WTC11 (cell line): ENCODE measurements at regions not wholly inside any gene's neighbourhood (a gene's known extent, or its start where the extent isn't known, plus 50 kb on each side); places are given as distances from the start of the nearest gene placed in this dataset.

ENCODE experiments used
- ATAC-seq: fragments of 200-7000 bp; cut with Tn5 transposase; 2 replicates; pipeline ENCODE4 v1.10.0; 2021; ENCODE audit warnings: mild to moderate bottlenecking, moderate library complexity
- CTCF ChIA-PET: fragments of 300-600 bp; sonication (Branson Sonifier 250); formaldehyde crosslinking; loops from one replicate; lab custom pipeline; 2021; ENCODE audit warnings: antibody characterized with exemption; lab: Charles Lee
- POLR2A ChIA-PET: fragments of 350-600 bp; sonication (Branson Sonifier 250); formaldehyde crosslinking; loops from one replicate; lab custom pipeline; 2021; ENCODE audit warnings: antibody characterized with exemption; lab: Charles Lee
- DNase-seq: peaks from one replicate; pipeline ENCODE4 v3.0.0; 2021; ENCODE audit warnings: low spot score
- H3K27ac Mint-ChIP-seq: 2 replicates; pipeline ENCODE4 v1.8.0; 2021; ENCODE audit warnings: mixed read lengths
- H3K27me3 Mint-ChIP-seq: 2 replicates; pipeline ENCODE4 v1.8.0; 2021; ENCODE audit warnings: low read depth, mild to moderate bottlenecking, moderate library complexity, mixed read lengths
- H3K36me3 Mint-ChIP-seq: 2 replicates; pipeline ENCODE4 v1.8.0; 2021; ENCODE audit warnings: mixed read lengths
- H3K4me1 Mint-ChIP-seq: 2 replicates; pipeline ENCODE4 v1.8.0; 2022; ENCODE audit warnings: mixed read lengths
- H3K4me3 Mint-ChIP-seq: 2 replicates; pipeline ENCODE4 v1.8.0; 2021; ENCODE audit warnings: mild to moderate bottlenecking, moderate library complexity, mixed read lengths
- H3K9me3 Mint-ChIP-seq: 2 replicates; pipeline ENCODE4 v1.8.0; 2021; ENCODE audit warnings: mixed read lengths
- CBFB ChIP-seq: sonication (generic); formaldehyde crosslinking; IDR thresholded peaks from 2 replicates; pipeline ENCODE4 v1.8.1; 2022; ENCODE audit warnings: mild to moderate bottlenecking, low read depth, missing genetic modification reagents
- CREM ChIP-seq: sonication (generic); formaldehyde crosslinking; IDR thresholded peaks from 2 replicates; pipeline ENCODE4 v1.8.1; 2022; ENCODE audit warnings: mild to moderate bottlenecking, missing genetic modification reagents, moderate library complexity
- ESRRA ChIP-seq: sonication (generic); formaldehyde crosslinking; IDR thresholded peaks from 2 replicates; pipeline ENCODE4 v1.8.1; 2022; ENCODE audit warnings: mild to moderate bottlenecking, missing genetic modification reagents, borderline replicate concordance
- FOXJ3 ChIP-seq: sonication (generic); formaldehyde crosslinking; IDR thresholded peaks from 2 replicates; pipeline ENCODE4 v1.9.0; 2021; ENCODE audit warnings: missing genetic modification reagents, mild to moderate bottlenecking, borderline replicate concordance
- GABPB1 ChIP-seq: sonication (generic); formaldehyde crosslinking; IDR thresholded peaks from 2 replicates; pipeline ENCODE4 v1.8.1; 2023; ENCODE audit warnings: mild to moderate bottlenecking, missing genetic modification reagents
- JAZF1 ChIP-seq: fragments of 250-450 bp; sonication (Bioruptor Pico); IDR thresholded peaks from 2 replicates; pipeline ENCODE4 v1.9.0; 2021; ENCODE audit warnings: moderate library complexity, mild to moderate bottlenecking, inconsistent platforms
- NFYB ChIP-seq: sonication (generic); formaldehyde crosslinking; conservative IDR thresholded peaks from 2 replicates; pipeline ENCODE4 v1.8.0; 2022; ENCODE audit warnings: low read depth, missing genetic modification reagents
- SOX15 ChIP-seq: fragments of 250-450 bp; sonication (Bioruptor Pico); IDR thresholded peaks from 2 replicates; pipeline ENCODE4 v1.9.0; 2021; ENCODE audit warnings: mild to moderate bottlenecking
- ZNF232 ChIP-seq: sonication (generic); formaldehyde crosslinking; IDR thresholded peaks from 2 replicates; pipeline ENCODE4 v1.8.0; 2022; ENCODE audit warnings: mild to moderate bottlenecking, missing genetic modification reagents
- TF ChIP-seq, protein P1 (sequence below): fragments of 250-450 bp; sonication (Bioruptor Pico); conservative IDR thresholded peaks from 2 replicates; pipeline ENCODE4 v1.9.0; 2021; ENCODE audit warnings: mild to moderate bottlenecking
- TF ChIP-seq, protein P2 (sequence below): sonication (generic); formaldehyde crosslinking; IDR thresholded peaks from 2 replicates; pipeline ENCODE4 v1.8.1; 2023; ENCODE audit warnings: mild to moderate bottlenecking, missing genetic modification reagents, borderline replicate concordance
- TF ChIP-seq, protein P3 (sequence below): sonication (generic); formaldehyde crosslinking; IDR thresholded peaks from 2 replicates; pipeline ENCODE4 v1.8.0; 2022; ENCODE audit warnings: mild to moderate bottlenecking, missing genetic modification reagents
- TF ChIP-seq, protein P4 (sequence below): sonication (generic); formaldehyde crosslinking; IDR thresholded peaks from 2 replicates; pipeline ENCODE4 v1.8.1; 2023; ENCODE audit warnings: mild to moderate bottlenecking, missing genetic modification reagents, moderate library complexity
- TF ChIP-seq, protein P5 (sequence below): sonication (generic); formaldehyde crosslinking; IDR thresholded peaks from 2 replicates; pipeline ENCODE4 v1.8.0; 2022; ENCODE audit warnings: missing genetic modification reagents

DNA sequence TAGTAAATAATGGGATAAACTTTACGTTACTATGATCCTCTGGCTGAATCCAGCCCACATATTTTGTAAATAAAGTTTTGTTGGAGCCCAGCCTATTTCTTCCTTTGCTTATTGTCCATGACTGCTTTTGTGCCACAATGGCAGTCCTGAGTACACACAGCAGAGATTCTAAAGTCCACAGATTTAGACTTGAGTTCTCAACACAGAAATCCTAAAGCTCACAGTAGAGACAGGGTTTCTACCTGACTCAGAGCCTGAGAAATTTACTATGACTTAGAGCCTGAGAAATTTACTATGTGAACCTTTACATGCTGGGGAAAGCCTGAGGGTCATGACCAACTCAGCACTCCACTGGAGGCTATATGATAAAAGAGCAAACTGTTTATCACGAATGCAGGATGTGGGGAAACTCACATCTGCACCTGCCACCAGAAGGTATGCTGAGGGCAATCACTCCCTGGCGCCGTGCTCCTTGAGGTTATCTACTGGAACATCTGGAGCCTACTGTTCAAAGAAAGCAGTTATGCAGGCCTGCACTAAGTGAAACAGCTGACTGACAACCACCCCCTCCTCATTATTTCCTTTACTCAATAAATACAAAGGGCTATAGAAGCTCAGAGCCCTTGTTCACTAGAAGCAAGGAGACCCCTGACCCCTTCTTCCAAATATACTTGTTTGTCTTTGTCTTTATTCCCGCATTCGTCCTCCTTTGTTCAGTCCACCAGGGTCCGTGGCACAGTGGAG, 52.6 kb upstream of the BICD1 start:
- no peak overlapping the region for H3K4me3 Mint-ChIP-seq
- no peaks in the 10 kb centered on the region; the same call in 1 of the 2 replicates for H3K27me3 Mint-ChIP-seq
- no peak for ATAC-seq
- TF ChIP-seq, protein P1, sequence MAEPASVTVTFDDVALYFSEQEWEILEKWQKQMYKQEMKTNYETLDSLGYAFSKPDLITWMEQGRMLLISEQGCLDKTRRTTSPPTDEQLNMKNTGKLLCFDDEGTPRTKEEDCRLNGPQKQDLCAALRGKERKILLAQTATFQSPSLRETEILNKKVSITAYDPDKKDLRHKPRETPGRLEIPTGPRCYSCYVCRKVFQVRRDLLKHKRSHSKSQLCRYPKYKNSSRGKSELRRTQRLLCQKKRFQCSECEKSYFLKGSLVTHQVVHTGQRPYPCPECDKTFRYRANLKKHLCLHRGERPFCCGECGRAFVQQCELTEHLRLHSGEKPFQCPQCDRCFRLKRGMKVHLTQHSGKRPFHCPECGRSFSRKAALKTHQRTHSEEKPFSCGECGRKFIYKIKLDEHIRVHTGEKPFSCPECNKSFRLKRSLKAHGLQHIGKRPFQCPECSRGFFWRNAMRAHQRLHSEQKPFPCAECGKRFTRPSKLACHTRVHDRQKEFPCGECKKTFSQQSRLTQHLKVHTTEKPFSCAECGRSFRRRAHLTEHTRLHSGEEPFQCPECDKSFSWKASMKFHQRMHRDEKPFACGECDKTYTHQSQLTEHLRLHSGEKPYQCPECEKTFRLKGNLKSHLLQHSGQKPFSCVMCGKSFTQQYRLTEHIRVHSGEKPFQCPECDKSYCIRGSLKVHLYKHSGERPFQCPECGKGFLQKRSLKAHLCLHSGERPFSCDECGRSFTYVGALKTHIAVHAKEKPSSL (CRISPR knock-in tag), result no peak
- TF ChIP-seq, protein P2, sequence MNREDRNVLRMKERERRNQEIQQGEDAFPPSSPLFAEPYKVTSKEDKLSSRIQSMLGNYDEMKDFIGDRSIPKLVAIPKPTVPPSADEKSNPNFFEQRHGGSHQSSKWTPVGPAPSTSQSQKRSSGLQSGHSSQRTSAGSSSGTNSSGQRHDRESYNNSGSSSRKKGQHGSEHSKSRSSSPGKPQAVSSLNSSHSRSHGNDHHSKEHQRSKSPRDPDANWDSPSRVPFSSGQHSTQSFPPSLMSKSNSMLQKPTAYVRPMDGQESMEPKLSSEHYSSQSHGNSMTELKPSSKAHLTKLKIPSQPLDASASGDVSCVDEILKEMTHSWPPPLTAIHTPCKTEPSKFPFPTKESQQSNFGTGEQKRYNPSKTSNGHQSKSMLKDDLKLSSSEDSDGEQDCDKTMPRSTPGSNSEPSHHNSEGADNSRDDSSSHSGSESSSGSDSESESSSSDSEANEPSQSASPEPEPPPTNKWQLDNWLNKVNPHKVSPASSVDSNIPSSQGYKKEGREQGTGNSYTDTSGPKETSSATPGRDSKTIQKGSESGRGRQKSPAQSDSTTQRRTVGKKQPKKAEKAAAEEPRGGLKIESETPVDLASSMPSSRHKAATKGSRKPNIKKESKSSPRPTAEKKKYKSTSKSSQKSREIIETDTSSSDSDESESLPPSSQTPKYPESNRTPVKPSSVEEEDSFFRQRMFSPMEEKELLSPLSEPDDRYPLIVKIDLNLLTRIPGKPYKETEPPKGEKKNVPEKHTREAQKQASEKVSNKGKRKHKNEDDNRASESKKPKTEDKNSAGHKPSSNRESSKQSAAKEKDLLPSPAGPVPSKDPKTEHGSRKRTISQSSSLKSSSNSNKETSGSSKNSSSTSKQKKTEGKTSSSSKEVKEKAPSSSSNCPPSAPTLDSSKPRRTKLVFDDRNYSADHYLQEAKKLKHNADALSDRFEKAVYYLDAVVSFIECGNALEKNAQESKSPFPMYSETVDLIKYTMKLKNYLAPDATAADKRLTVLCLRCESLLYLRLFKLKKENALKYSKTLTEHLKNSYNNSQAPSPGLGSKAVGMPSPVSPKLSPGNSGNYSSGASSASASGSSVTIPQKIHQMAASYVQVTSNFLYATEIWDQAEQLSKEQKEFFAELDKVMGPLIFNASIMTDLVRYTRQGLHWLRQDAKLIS, result no peak
- TF ChIP-seq JAZF1 (no peak), NFYB (no peak), CREM (CRISPR knock-in tag) (no peak), GABPB1 (no peak), SOX15 (CRISPR knock-in tag) (no peak), ESRRA (no peak), FOXJ3 (CRISPR knock-in tag) (no peak), ZNF232 (CRISPR knock-in tag) (no peak), CBFB (CRISPR knock-in tag) (no peak)
- TF ChIP-seq, protein P3, sequence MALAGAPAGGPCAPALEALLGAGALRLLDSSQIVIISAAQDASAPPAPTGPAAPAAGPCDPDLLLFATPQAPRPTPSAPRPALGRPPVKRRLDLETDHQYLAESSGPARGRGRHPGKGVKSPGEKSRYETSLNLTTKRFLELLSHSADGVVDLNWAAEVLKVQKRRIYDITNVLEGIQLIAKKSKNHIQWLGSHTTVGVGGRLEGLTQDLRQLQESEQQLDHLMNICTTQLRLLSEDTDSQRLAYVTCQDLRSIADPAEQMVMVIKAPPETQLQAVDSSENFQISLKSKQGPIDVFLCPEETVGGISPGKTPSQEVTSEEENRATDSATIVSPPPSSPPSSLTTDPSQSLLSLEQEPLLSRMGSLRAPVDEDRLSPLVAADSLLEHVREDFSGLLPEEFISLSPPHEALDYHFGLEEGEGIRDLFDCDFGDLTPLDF (CRISPR knock-in tag), result no peak
- TF ChIP-seq, protein P4, sequence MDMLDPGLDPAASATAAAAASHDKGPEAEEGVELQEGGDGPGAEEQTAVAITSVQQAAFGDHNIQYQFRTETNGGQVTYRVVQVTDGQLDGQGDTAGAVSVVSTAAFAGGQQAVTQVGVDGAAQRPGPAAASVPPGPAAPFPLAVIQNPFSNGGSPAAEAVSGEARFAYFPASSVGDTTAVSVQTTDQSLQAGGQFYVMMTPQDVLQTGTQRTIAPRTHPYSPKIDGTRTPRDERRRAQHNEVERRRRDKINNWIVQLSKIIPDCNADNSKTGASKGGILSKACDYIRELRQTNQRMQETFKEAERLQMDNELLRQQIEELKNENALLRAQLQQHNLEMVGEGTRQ, result no peak
- TF ChIP-seq, protein P5, sequence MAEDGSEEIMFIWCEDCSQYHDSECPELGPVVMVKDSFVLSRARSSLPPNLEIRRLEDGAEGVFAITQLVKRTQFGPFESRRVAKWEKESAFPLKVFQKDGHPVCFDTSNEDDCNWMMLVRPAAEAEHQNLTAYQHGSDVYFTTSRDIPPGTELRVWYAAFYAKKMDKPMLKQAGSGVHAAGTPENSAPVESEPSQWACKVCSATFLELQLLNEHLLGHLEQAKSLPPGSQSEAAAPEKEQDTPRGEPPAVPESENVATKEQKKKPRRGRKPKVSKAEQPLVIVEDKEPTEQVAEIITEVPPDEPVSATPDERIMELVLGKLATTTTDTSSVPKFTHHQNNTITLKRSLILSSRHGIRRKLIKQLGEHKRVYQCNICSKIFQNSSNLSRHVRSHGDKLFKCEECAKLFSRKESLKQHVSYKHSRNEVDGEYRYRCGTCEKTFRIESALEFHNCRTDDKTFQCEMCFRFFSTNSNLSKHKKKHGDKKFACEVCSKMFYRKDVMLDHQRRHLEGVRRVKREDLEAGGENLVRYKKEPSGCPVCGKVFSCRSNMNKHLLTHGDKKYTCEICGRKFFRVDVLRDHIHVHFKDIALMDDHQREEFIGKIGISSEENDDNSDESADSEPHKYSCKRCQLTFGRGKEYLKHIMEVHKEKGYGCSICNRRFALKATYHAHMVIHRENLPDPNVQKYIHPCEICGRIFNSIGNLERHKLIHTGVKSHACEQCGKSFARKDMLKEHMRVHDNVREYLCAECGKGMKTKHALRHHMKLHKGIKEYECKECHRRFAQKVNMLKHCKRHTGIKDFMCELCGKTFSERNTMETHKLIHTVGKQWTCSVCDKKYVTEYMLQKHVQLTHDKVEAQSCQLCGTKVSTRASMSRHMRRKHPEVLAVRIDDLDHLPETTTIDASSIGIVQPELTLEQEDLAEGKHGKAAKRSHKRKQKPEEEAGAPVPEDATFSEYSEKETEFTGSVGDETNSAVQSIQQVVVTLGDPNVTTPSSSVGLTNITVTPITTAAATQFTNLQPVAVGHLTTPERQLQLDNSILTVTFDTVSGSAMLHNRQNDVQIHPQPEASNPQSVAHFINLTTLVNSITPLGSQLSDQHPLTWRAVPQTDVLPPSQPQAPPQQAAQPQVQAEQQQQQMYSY (CRISPR knock-in tag), result no peak
- no peak for DNase-seq
- H3K4me1 Mint-ChIP-seq, result peaks cover 16% of the 10 kb centered on the region
- CTCF ChIA-PET, result no interaction called here
- H3K9me3 Mint-ChIP-seq, result peaks cover 25% of the 10 kb centered on the region
- H3K36me3 Mint-ChIP-seq, result peaks cover 17% of the 10 kb centered on the region
- H3K27ac Mint-ChIP-seq, result no peak overlapping the region
- POLR2A ChIA-PET, result no interaction called here
